ENCODE measurements at regions not wholly inside any gene's neighbourhood (a gene's known extent, or its start where the extent isn't known, plus 50 kb on each side); places are given as distances from the start of the nearest gene placed in this dataset.

DNA sequence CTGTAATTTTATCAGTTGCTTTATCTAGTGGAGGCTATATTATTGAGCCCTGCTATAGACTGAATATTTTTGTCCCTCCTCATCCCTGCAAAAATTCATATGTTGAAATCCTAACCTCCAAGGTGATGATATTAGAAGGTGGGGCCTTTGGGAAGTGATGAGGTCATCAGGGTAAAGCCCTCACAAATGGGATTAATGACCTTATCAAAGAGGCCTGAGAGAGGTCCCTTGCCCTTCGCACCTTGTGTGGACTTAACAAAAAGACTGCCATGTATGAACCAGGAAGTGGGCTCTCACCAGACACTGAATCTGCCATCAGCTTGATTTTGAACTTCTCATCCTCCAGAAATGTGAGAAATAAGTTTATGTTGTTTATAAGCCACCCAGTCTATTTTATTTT lies 381.4 kb upstream of the ONECUT1 start:
- TF ChIP-seq, protein P1, sequence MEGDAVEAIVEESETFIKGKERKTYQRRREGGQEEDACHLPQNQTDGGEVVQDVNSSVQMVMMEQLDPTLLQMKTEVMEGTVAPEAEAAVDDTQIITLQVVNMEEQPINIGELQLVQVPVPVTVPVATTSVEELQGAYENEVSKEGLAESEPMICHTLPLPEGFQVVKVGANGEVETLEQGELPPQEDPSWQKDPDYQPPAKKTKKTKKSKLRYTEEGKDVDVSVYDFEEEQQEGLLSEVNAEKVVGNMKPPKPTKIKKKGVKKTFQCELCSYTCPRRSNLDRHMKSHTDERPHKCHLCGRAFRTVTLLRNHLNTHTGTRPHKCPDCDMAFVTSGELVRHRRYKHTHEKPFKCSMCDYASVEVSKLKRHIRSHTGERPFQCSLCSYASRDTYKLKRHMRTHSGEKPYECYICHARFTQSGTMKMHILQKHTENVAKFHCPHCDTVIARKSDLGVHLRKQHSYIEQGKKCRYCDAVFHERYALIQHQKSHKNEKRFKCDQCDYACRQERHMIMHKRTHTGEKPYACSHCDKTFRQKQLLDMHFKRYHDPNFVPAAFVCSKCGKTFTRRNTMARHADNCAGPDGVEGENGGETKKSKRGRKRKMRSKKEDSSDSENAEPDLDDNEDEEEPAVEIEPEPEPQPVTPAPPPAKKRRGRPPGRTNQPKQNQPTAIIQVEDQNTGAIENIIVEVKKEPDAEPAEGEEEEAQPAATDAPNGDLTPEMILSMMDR (IDR thresholded peaks at IDR 0.05; ENCODE audit: borderline replicate concordance): no peak
- intact Hi-C loops (cut with micrococcal nuclease): no loop called here
- DNase-seq: no peak

DNA sequence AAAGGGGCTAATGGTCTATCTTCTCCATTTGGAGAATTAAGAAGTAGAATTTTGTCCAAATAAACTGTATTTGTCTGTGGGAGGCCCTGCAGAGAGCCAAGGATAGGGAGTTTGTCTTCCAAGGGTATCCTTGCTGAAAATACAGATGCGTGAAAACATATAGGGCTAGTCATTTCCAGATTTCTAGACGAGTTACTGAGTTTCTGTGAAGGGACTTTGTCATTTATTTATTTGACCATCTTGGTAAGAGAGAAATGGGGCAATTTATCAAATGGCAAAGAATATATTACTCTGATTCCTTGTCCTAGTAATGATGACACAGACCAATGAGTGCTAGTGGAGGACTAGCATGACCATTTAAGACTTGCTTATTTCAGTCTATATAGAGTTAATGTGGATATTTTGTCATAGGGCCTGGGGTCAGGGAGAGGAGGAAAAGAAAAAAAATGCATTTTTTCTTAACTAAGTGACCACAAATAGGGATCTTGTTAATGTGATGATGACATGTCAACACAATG lies 376.6 kb upstream of the ONECUT1 start:
- H3K36me3 ChIP-seq: no peaks in the 10 kb centered on the region
- no peaks in the 10 kb centered on the region for H3K9me3 ChIP-seq (replicated peaks)
- TF ChIP-seq, protein P1 (IDR thresholded peaks at IDR 0.05; ENCODE audit: borderline replicate concordance): no peak
- H3K4me3 ChIP-seq: no peak overlapping the region
- no peaks in the 10 kb centered on the region for H3K4me1 ChIP-seq
- no peak for DNase-seq
- no peaks in the 10 kb centered on the region for H3K27me3 ChIP-seq (ENCODE audit: low read depth)
- H3K27ac ChIP-seq (replicated peaks): no peak overlapping the region
- intact Hi-C loops (cut with micrococcal nuclease): no loop called here

More for the DNA sequence above, 381.4 kb upstream of the ONECUT1 start:
- no peaks in the 10 kb centered on the region for H3K4me1 ChIP-seq
- H3K9me3 ChIP-seq (replicated peaks): no peaks in the 10 kb centered on the region
- no peaks in the 10 kb centered on the region for H3K36me3 ChIP-seq
- no peak overlapping the region for H3K27ac ChIP-seq (replicated peaks)
- no peak overlapping the region for H3K4me3 ChIP-seq
- H3K27me3 ChIP-seq (ENCODE audit: low read depth): peaks cover 4% of the 10 kb centered on the region

DNA sequence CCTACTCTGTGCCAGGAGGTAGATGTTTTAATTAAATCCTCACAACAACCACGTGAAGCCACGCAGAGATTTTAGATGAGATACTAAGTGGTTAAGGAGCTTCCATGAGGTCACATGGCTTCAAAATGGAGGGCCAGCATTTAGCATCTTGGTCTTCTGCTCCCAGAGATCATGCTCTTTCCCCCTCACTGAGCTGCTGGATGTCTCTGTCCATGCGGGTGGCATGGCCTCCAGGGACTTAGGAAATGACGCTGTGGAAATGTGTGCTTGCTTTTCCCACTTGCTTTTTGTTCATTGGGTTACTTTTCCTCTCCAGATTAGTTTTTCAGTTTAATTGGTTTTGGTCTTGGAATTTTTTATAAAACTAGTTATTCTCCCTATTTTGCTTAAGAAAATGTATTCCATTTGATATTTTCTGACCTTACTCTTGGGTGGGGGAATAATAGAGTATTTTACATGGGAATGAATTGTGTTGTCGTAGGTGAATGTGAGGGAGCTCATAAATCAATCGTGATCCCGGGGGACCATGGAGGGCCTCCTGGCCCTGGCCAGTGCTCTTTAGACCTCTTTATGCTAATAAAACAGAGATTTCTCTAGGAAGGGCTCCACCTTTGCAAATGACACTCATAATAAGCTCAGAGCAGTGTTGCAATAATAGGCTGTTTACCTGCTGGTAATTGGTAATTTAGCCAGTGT lies 376.0 kb upstream of the ONECUT1 start:
- Histone ChIP-seq H3K9me3 (replicated peaks) (no peaks in the 10 kb centered on the region), H3K4me3 (no peak overlapping the region), H3K4me1 (no peaks in the 10 kb centered on the region), H3K27ac (replicated peaks) (no peak overlapping the region), H3K27me3 (ENCODE audit: low read depth) (no peaks in the 10 kb centered on the region), H3K36me3 (no peaks in the 10 kb centered on the region)
- DNase-seq: no peak
- TF ChIP-seq, protein P1 (IDR thresholded peaks at IDR 0.05; ENCODE audit: borderline replicate concordance): no peak
- intact Hi-C loops (cut with micrococcal nuclease): no loop called here

DNA sequence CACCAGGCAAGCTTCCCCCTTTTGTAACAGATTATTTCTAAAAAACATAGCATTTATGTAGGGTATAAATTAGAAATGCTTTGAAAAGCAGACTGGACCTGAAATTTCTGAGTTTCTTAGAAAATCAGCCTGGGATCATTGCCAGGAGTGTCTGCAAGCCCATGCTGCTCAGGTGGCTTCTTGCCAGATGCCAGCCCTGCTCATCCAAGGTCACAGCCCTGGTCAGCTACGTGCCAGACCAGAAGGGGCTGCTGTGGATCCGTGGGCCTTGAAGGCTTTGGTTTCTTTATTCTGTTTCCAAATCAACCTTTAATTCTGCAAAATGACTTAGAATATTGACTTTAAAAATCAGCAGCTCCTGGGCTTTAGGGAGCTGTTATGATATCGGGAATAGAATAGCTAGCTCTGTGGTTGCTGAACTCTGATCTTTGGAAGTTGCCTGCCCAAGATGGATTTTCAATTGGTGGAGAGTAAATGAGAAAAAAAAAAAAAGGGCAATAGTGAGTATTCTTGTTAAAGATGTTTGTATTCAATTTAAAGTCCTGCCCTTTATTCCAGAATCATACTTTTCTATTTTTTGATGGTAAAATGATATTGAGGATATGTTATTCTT lies 370.1 kb upstream of the ONECUT1 start:
- Histone ChIP-seq H3K4me3 (no peak overlapping the region), H3K4me1 (no peaks in the 10 kb centered on the region), H3K9me3 (replicated peaks) (peaks cover 2% of the 10 kb centered on the region), H3K27me3 (ENCODE audit: low read depth) (no peaks in the 10 kb centered on the region), H3K27ac (replicated peaks) (no peak overlapping the region), H3K36me3 (no peaks in the 10 kb centered on the region)
- TF ChIP-seq, protein P1 (IDR thresholded peaks at IDR 0.05; ENCODE audit: borderline replicate concordance): no peak
- DNase-seq: no peak
- intact Hi-C loops (cut with micrococcal nuclease): no loop called here

DNA sequence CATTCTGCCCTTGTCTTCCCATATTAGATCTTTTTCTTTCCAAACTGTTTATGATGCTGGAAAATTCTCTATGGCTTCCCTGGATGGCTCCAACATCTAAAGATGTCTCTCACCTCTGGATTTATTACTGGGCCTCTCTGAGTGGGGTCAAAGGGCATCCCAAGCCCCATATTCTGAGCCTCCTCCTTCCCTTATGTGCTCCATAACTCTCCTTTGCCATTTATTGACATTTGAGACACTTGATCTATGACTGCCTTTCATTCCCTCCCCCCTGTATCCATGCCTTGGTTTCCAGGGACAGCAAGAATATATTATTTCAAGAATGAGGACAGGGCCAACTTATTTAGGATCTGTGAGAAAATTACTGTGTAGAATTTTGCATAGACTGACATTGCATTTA lies 369.3 kb upstream of the ONECUT1 start:
- no peak for DNase-seq
- H3K4me3 ChIP-seq: no peak overlapping the region
- H3K36me3 ChIP-seq: no peaks in the 10 kb centered on the region
- peaks cover 2% of the 10 kb centered on the region for H3K9me3 ChIP-seq (replicated peaks)
- no peaks in the 10 kb centered on the region for H3K27me3 ChIP-seq (ENCODE audit: low read depth)
- TF ChIP-seq, protein P1 (IDR thresholded peaks at IDR 0.05; ENCODE audit: borderline replicate concordance): no peak
- H3K4me1 ChIP-seq: no peaks in the 10 kb centered on the region
- no peak overlapping the region for H3K27ac ChIP-seq (replicated peaks)
- intact Hi-C loops (cut with micrococcal nuclease): no loop called here
